ENCODE measurements at regions not wholly inside any gene's neighbourhood (a gene's known extent, or its start where the extent isn't known, plus 50 kb on each side); places are given as distances from the start of the nearest gene placed in this dataset.

DNA sequence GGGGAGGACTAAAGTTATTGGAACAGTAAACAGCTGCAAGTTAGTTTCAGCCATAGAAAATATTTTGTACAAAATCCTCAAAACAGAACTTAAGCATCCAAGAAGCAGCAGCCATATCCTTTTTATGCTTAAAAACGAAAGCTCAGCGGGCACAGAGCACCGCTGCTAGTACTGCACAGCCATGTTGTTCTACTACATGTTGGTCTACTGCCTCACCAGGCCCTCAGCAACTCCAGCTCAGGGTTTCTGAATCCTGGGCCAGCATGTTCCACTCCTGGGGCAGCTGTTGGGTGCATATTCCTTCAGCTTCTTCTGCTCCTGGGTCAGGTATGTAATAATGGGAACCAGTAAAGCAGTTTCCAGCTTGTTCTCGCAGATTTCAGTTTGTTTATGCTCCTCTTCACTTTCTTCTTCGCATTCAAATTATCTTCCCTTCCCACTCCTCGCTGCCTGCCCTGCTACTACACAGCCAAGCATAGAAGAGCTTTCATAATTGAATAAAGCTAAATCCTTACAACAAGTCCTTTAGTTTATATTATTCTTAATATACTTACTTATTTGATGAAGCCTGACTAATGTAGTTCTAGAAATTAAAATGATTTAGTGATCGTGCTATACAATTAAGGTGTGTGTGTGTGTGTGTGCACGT is 820.5 kb upstream of the ATXN8OS start:
- no peak for TF ChIP-seq YY1 (IDR thresholded peaks at IDR 0.05; ENCODE audit: insufficient read depth, insufficient read length)
- no peak for TF ChIP-seq ZNF274 (IDR thresholded peaks at IDR 0.05; ENCODE audit: low read depth, low read length)
- TF ChIP-seq SUZ12 (IDR thresholded peaks at IDR 0.05; ENCODE audit: extremely low read depth, insufficient read depth, insufficient read length), result no peak
